ENCODE measurements at regions not wholly inside any gene's neighbourhood (a gene's known extent, or its start where the extent isn't known, plus 50 kb on each side); places are given as distances from the start of the nearest gene placed in this dataset.

DNA sequence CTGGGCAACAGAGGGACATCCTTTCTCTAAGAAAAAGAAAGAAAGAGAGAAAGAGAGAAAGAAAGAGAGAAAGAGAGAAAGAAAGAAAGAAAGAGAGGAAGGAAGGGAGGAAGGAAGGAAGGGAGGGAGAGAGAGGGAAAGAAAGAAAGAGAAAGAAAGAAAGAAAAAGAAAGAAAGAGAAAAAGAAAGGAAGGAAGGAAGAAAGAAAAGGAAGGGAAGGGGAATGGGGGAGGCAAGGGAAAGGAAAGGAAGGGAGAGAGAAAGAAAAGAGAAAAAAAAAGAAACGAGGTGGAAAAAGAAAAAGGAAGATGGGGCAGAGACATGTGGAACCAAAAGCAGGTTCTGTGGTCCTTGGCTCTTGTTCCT lies 82.9 kb upstream of the SMNDC1 start:
- H3K36me3 ChIP-seq (ENCODE audit: insufficient read depth, low read length): no peaks in the 10 kb centered on the region
- H3K4me2 ChIP-seq (ENCODE audit: low read length): peak overlapping the region; percentile 54; the same call in 1 of the 2 replicates
- peak overlapping the region; percentile 87 for H3K27ac ChIP-seq (ENCODE audit: low read depth, low read length, poor library complexity, severe bottlenecking)
- TF ChIP-seq EZH2 (IDR thresholded peaks at IDR 0.05; ENCODE audit: borderline replicate concordance, low read length): no peak
- TF ChIP-seq, protein P1, sequence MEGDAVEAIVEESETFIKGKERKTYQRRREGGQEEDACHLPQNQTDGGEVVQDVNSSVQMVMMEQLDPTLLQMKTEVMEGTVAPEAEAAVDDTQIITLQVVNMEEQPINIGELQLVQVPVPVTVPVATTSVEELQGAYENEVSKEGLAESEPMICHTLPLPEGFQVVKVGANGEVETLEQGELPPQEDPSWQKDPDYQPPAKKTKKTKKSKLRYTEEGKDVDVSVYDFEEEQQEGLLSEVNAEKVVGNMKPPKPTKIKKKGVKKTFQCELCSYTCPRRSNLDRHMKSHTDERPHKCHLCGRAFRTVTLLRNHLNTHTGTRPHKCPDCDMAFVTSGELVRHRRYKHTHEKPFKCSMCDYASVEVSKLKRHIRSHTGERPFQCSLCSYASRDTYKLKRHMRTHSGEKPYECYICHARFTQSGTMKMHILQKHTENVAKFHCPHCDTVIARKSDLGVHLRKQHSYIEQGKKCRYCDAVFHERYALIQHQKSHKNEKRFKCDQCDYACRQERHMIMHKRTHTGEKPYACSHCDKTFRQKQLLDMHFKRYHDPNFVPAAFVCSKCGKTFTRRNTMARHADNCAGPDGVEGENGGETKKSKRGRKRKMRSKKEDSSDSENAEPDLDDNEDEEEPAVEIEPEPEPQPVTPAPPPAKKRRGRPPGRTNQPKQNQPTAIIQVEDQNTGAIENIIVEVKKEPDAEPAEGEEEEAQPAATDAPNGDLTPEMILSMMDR (IDR thresholded peaks at IDR 0.05; ENCODE audit: low read length): no peak
- peak overlapping the region; percentile 46 for H3K9ac ChIP-seq (ENCODE audit: low read length)
- H3K27me3 ChIP-seq (ENCODE audit: insufficient read depth, low read length): no peaks in the 10 kb centered on the region
- no peaks in the 10 kb centered on the region for H3F3A ChIP-seq (ENCODE audit: insufficient read depth, low read length)
- H3K79me2 ChIP-seq (ENCODE audit: insufficient read depth, low read length): no peaks in the 10 kb centered on the region
- H2AFZ ChIP-seq (ENCODE audit: low read length): 0 out of 2 replicates have a peak overlapping the region, but pooled peaks have one; percentile 35
- no peaks in the 10 kb centered on the region for H3K9me2 ChIP-seq (ENCODE audit: low read depth, low read length)
- H3K4me1 ChIP-seq (ENCODE audit: insufficient read depth, low read length, severe bottlenecking): peaks cover 44% of the 10 kb centered on the region
- no peaks in the 10 kb centered on the region for H4K20me1 ChIP-seq (ENCODE audit: insufficient read depth, low read length)
- H3K4me3 ChIP-seq (ENCODE audit: low read depth, low read length, poor library complexity, severe bottlenecking): no peak overlapping the region
- H3K9me3 ChIP-seq (ENCODE audit: low read length): no peaks in the 10 kb centered on the region

DNA sequence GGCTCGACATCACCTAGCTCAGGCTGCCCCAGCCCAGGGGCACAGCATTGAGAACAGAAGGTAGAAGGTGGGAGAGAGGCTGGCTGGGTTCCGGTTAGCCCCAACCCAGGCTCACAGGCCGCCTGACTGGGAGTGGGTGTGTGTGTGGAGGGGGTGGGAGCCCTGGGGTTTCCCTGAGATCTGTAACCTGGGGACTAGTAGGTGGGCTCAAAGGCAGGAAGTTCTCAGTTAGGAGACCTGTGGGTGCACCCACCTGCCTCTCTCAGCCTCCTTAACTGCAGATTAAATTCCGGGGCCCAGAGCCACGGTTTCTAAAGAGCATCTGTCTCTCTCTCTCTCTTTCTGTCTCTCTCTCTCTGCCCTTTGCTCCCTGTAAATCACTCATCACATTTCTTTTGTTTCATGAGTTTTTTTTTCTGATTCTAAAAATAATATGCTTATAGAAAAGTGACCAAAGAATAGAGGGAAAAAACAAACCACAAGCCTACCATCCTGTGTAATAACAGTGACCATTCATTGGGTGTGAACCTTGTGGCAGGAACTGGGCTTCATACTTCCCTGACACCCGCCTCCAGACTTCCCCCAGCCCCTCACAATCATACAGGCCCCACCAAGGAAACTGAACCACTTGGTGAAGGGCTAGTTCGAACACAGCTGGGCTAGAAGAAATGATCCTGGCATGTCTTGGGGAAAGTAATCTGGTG lies 83.4 kb upstream of the SMNDC1 start:
- Histone ChIP-seq H3K27ac (ENCODE audit: low read depth, low read length, poor library complexity, severe bottlenecking) (peak overlapping the region; percentile 87), H3K4me2 (ENCODE audit: low read length) (peak overlapping the region; percentile 54), H3K4me1 (ENCODE audit: insufficient read depth, low read length, severe bottlenecking) (peaks cover 42% of the 10 kb centered on the region), H3K36me3 (ENCODE audit: insufficient read depth, low read length) (no peaks in the 10 kb centered on the region), H3K79me2 (ENCODE audit: insufficient read depth, low read length) (no peaks in the 10 kb centered on the region), H3K27me3 (ENCODE audit: insufficient read depth, low read length) (no peaks in the 10 kb centered on the region), H2AFZ (ENCODE audit: low read length) (peak overlapping the region; percentile 91), H3F3A (ENCODE audit: insufficient read depth, low read length) (no peaks in the 10 kb centered on the region), H3K9me2 (ENCODE audit: low read depth, low read length) (no peaks in the 10 kb centered on the region), H4K20me1 (ENCODE audit: insufficient read depth, low read length) (no peaks in the 10 kb centered on the region), H3K9ac (ENCODE audit: low read length) (peak overlapping the region; percentile 46), H3K9me3 (ENCODE audit: low read length) (no peaks in the 10 kb centered on the region), H3K4me3 (ENCODE audit: low read depth, low read length, poor library complexity, severe bottlenecking) (no peak overlapping the region)
- no peak for TF ChIP-seq EZH2 (IDR thresholded peaks at IDR 0.05; ENCODE audit: borderline replicate concordance, low read length)
- TF ChIP-seq, protein P1 (IDR thresholded peaks at IDR 0.05; ENCODE audit: low read length): no peak

DNA sequence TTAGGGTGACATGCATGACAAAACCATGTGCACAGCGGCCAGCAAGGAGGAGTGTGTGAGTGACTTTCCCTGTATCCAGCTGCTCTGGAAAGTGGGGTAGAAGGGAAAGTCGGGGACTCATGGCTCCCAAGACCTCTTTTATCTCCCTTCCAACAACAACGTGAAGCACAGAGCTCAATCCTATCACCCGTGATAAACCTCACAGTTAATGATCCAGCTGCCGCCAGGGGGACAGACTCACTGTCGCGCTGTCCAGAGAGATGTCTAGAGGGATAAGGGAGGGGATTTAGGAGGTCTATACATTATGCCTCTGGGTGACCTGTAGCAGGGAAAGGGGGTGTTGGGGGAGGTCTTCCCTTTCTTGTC lies 84.0 kb upstream of the SMNDC1 start:
- H2AFZ ChIP-seq (ENCODE audit: low read length): peak overlapping the region; percentile 91; the same call in 1 of the 2 replicates

More for the DNA sequence above, 84.0 kb upstream of the SMNDC1 start:
- no peaks in the 10 kb centered on the region for H3K9me2 ChIP-seq (ENCODE audit: low read depth, low read length)
- peak overlapping the region; percentile 46 for H3K9ac ChIP-seq (ENCODE audit: low read length)
- TF ChIP-seq EZH2 (IDR thresholded peaks at IDR 0.05; ENCODE audit: borderline replicate concordance, low read length): no peak
- TF ChIP-seq, protein P1 (IDR thresholded peaks at IDR 0.05; ENCODE audit: low read length): no peak
- peaks cover 42% of the 10 kb centered on the region for H3K4me1 ChIP-seq (ENCODE audit: insufficient read depth, low read length, severe bottlenecking)
- peak overlapping the region; percentile 54 for H3K4me2 ChIP-seq (ENCODE audit: low read length)
- H3K9me3 ChIP-seq (ENCODE audit: low read length): no peaks in the 10 kb centered on the region
- no peaks in the 10 kb centered on the region for H4K20me1 ChIP-seq (ENCODE audit: insufficient read depth, low read length)
- H3K4me3 ChIP-seq (ENCODE audit: low read depth, low read length, poor library complexity, severe bottlenecking): no peak overlapping the region
- H3K36me3 ChIP-seq (ENCODE audit: insufficient read depth, low read length): no peaks in the 10 kb centered on the region
- peak overlapping the region; percentile 87 for H3K27ac ChIP-seq (ENCODE audit: low read depth, low read length, poor library complexity, severe bottlenecking)
- H3F3A ChIP-seq (ENCODE audit: insufficient read depth, low read length): no peaks in the 10 kb centered on the region
- no peaks in the 10 kb centered on the region for H3K27me3 ChIP-seq (ENCODE audit: insufficient read depth, low read length)
- no peaks in the 10 kb centered on the region for H3K79me2 ChIP-seq (ENCODE audit: insufficient read depth, low read length)

Data from OCI-LY1 (cell line).